MCF 10A (cell line): ENCODE measurements at regions not wholly inside any gene's neighbourhood (a gene's known extent, or its start where the extent isn't known, plus 50 kb on each side); places are given as distances from the start of the nearest gene placed in this dataset.

ENCODE experiments used
- BruUV-seq: library from RNA; stranded (reverse); fragments of 400-500 nt; replicated peaks from 2 replicates; lab custom pipeline; 2021; lab: Mats Ljungman, UMichigan
- CTCF ChIA-PET: fragments of 300-600 bp; sonication (Branson Sonifier 250); formaldehyde crosslinking; extraction: SDS; loops from one replicate; lab custom pipeline; 2021; ENCODE audit warnings: antibody characterized with exemption, inconsistent platforms; lab: Yijun Ruan, JAX
- POLR2A ChIA-PET: fragments of 300-600, 350-650 bp; sonication (Branson Sonifier 250); formaldehyde crosslinking; extraction: SDS; loops from one replicate; lab custom pipeline; 2020; ENCODE audit warnings: antibody characterized with exemption, inconsistent platforms; lab: Yijun Ruan, JAX
- DNase-seq: peaks from one replicate; pipeline ENCODE4 v3.0.0-alpha.2; 2018; ENCODE audit not compliant: unreplicated experiment
- H3K27ac Mint-ChIP-seq: one replicate; pipeline ENCODE4 v1.8.0; 2022; ENCODE audit warnings: mild to moderate bottlenecking, low read depth, mixed read lengths; ENCODE audit not compliant: unreplicated experiment
- H3K27me3 Mint-ChIP-seq: one replicate; pipeline ENCODE4 v1.8.0; 2022; ENCODE audit warnings: mixed read lengths; ENCODE audit not compliant: insufficient read depth, unreplicated experiment
- H3K36me3 Mint-ChIP-seq: one replicate; pipeline ENCODE4 v1.8.0; 2022; ENCODE audit warnings: mild to moderate bottlenecking, moderate library complexity, mixed read lengths; ENCODE audit not compliant: insufficient read depth, unreplicated experiment
- H3K4me1 Mint-ChIP-seq: one replicate; pipeline ENCODE4 v1.8.0; 2022; ENCODE audit warnings: mixed read lengths; ENCODE audit not compliant: insufficient read depth, unreplicated experiment
- H3K4me3 Mint-ChIP-seq: one replicate; pipeline ENCODE4 v1.8.0; 2022; ENCODE audit warnings: mild to moderate bottlenecking, moderate library complexity, mixed read lengths; ENCODE audit not compliant: unreplicated experiment
- H3K9me3 Mint-ChIP-seq: one replicate; pipeline ENCODE4 v1.8.0; 2022; ENCODE audit warnings: mixed read lengths; ENCODE audit not compliant: unreplicated experiment
- CTCF ChIP-seq: fragments of 200-600 bp; IDR thresholded peaks from one replicate; pipeline ENCODE4 v1.8.0; 2022; ENCODE audit warnings: antibody characterized with exemption, mild to moderate bottlenecking; ENCODE audit not compliant: unreplicated experiment
- intact Hi-C: fragments of 100-400 bp; cut with micrococcal nuclease; formaldehyde crosslinking; loops from 2 replicates; pipeline ENCODE4 v1.14.1; 2022

DNA sequence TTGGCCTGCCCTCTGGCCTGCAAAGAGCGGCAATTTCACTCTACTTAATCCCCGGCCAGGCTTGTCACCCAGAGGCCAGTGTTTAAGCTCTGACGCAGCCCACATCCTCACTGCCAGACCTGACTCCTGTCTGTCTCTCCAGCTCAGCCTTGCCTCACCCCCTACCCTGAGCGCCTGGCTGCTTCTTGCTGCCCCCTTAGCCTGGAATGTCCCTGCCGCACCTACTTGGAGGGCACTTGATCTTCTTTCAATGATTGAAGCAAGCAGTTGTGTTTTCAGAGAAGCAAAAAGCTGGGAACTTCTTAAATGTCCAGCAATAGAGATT is 87.4 kb upstream of the ZBTB40 start:
- Mint-ChIP-seq H3K36me3 (no peaks in the 10 kb centered on the region), H3K9me3 (no peaks in the 10 kb centered on the region), H3K27ac (no peak overlapping the region), H3K4me1 (no peaks in the 10 kb centered on the region), H3K27me3 (peaks cover 86% of the 10 kb centered on the region), H3K4me3 (no peak overlapping the region)
- BruUV-seq = no TSS peak
- ChIA-PET CTCF (no interaction called here), POLR2A (interaction anchor here (0.8 kb wide), 1 partner anchor 23 kb away, joined by 3 read pairs; no protein-coding TSS in a partner anchor)
- intact Hi-C loops = no loop called here
- no peak for TF ChIP-seq CTCF
- DNase-seq = no peak

DNA sequence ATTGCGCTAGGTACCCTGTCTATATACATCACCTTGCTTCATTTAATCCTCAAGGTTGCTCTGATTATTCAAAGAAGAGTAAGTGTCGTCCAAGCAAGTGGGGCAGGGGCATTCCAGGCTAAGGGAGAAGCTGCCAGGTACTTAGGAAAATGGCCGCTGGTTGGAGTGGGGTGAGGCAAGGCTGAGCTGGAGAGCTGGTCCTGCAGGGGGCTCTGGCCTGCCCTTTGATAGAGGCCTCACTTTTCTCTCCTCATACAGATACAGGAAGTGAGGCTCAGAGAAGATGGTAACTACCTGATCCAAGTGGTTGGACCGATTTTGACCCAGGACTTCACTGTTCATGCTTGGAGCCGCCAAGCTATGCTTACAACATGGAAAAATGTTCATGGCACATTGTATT is 86.9 kb upstream of the ZBTB40 start:
- H3K27ac Mint-ChIP-seq = no peak overlapping the region
- ChIA-PET POLR2A (interaction anchor here (0.8 kb wide), 1 partner anchor 23 kb away, joined by 3 read pairs; no protein-coding TSS in a partner anchor), CTCF (no interaction called here)
- TF ChIP-seq CTCF = no peak
- H3K36me3 Mint-ChIP-seq = no peaks in the 10 kb centered on the region
- no peak overlapping the region for H3K4me3 Mint-ChIP-seq
- H3K9me3 Mint-ChIP-seq = no peaks in the 10 kb centered on the region
- no peaks in the 10 kb centered on the region for H3K4me1 Mint-ChIP-seq
- intact Hi-C loops = no loop called here
- no TSS peak for BruUV-seq
- H3K27me3 Mint-ChIP-seq = peaks cover 86% of the 10 kb centered on the region
- DNase-seq = no peak

DNA sequence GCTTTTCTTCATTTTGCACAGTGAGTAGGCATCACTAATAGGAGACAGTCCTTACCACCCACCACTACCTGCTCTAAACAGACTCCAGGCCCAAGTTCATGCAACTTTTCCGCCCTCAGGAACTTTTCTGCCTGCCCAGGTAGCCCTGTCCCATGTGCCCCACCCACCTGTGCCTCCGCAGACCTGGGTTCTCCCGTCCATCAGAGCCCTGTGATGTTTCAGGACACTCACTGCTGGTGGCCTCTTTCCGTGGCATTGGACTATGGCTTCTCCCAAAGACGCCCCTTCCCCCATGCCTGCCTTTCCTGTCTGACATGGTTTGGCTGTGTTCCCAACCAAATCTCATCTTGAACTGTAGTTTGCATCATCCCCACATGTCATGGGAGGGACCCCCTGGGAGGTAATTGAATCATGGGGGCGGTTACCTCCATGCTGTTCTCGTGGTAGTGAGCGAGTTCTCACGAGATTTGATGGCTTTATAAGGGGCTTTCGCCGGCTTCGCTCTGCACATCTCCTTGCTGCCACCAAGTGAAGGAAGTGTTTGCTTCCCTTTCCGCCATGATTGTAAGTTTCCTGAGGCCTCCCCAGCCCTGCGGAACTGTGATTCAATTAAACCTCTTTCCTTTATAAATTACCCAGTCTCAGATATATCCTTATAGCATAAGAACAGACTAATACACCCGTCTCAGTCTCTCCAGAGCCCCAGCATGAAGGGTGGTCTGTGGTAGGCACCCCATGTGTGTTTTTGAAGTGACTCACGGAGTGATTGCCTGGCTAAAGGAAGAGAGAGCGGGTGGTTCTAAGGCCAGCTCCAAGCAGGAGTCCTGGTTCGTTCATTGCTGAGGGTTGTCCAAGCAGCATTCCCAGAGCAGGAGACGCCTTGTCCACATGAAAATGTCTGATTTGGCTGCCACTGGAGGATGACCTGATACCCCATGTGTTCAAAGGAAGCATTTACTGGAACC is 86.0 kb upstream of the ZBTB40 start:
- ChIA-PET POLR2A (no interaction called here), CTCF (no interaction called here)
- H3K27ac Mint-ChIP-seq = no peak overlapping the region
- H3K36me3 Mint-ChIP-seq = no peaks in the 10 kb centered on the region
- H3K4me1 Mint-ChIP-seq = no peaks in the 10 kb centered on the region
- TF ChIP-seq CTCF = no peak
- H3K4me3 Mint-ChIP-seq = no peak overlapping the region
- intact Hi-C loops = no loop called here
- no peaks in the 10 kb centered on the region for H3K9me3 Mint-ChIP-seq
- BruUV-seq = no TSS peak
- peaks cover 86% of the 10 kb centered on the region for H3K27me3 Mint-ChIP-seq
- DNase-seq = no peak

GRCh38 chr1:22366346-22366745 is 85.3 kb upstream of the ZBTB40 start:
- H3K4me1 Mint-ChIP-seq = no peaks in the 10 kb centered on the region
- ChIA-PET CTCF (no interaction called here), POLR2A (no interaction called here)
- H3K36me3 Mint-ChIP-seq = no peaks in the 10 kb centered on the region
- DNase-seq = no peak
- no peak overlapping the region for H3K4me3 Mint-ChIP-seq
- no peak for TF ChIP-seq CTCF
- no peak overlapping the region for H3K27ac Mint-ChIP-seq
- BruUV-seq = no TSS peak
- H3K9me3 Mint-ChIP-seq = no peaks in the 10 kb centered on the region
- intact Hi-C loops = no loop called here
- H3K27me3 Mint-ChIP-seq = peaks cover 83% of the 10 kb centered on the region
